K562 (cell line): ENCODE measurements at regions not wholly inside any gene's neighbourhood (a gene's known extent, or its start where the extent isn't known, plus 50 kb on each side); places are given as distances from the start of the nearest gene placed in this dataset.

Source experiments
- ARID1B ChIP-seq: fragments of 450-650 bp; IDR thresholded peaks from 2 replicates; pipeline ENCODE4 v1.6.1; 2016; ENCODE audit warnings: antibody characterized with exemption, mild to moderate bottlenecking, inconsistent platforms
- BCL6 ChIP-seq: fragments of 250-450 bp; sonication (Bioruptor Pico); IDR thresholded peaks from 2 replicates; pipeline ENCODE4 v1.4.0; 2020
- CREM ChIP-seq: IDR thresholded peaks from 2 replicates; pipeline ENCODE4 v1.6.1; 2014; ENCODE audit warnings: antibody characterized with exemption, low read depth
- GABPA ChIP-seq: fragments of 200-800 bp; sonication (Bioruptor generic); conservative IDR thresholded peaks from 2 replicates; pipeline ENCODE4 v1.6.1; 2016; ENCODE audit warnings: low read depth, missing genetic modification characterization, missing compliant biosample characterization
- HOMEZ ChIP-seq: fragments of 250-450 bp; sonication (Bioruptor Pico); IDR thresholded peaks from 2 replicates; pipeline ENCODE4 v1.4.0; 2020; ENCODE audit warnings: mild to moderate bottlenecking, moderate library complexity
- MGA ChIP-seq: fragments of 450-650 bp; IDR thresholded peaks from 2 replicates; pipeline ENCODE4 v1.6.1; 2016; ENCODE audit warnings: mild to moderate bottlenecking, moderate library complexity
- RFX5 ChIP-seq: IDR thresholded peaks from 2 replicates; pipeline ENCODE4 v1.6.1; 2011; ENCODE audit warnings: low read depth, mild to moderate bottlenecking, improper control_type of control experiment, low read length
- SETDB1 ChIP-seq: IDR thresholded peaks from one replicate; pipeline ENCODE4 v1.6.1; 2012; ENCODE audit warnings: low read length, control low read depth, inconsistent platforms
- SNIP1 ChIP-seq: fragments of 450-650 bp; IDR thresholded peaks from 2 replicates; pipeline ENCODE4 v1.7.1; 2017; ENCODE audit warnings: low read depth, mild to moderate bottlenecking
- SRF ChIP-seq, 2 experiments: fragments of 250-450, 450-650 bp in 1 of 2; sonication (Bioruptor Pico) in 1 of 2; sonication (generic) in 1 of 2; formaldehyde crosslinking; IDR thresholded peaks; 2 replicates each; pipeline versions ENCODE4 v1.5.0 to v1.5.1; 2020 to 2022; ENCODE audit warnings: mild to moderate bottlenecking in 1 of 2, missing genetic modification reagents in 1 of 2
- SUPT5H ChIP-seq: fragments of 450-650 bp; IDR thresholded peaks from 2 replicates; pipeline ENCODE4 v1.6.1; 2016
- TAF1 ChIP-seq: IDR thresholded peaks from 2 replicates; pipeline ENCODE4 v1.6.1; 2011; ENCODE audit warnings: mild to moderate bottlenecking, low read length, moderate library complexity; ENCODE audit not compliant: insufficient read depth, control insufficient read depth, severe bottlenecking; ENCODE audit errors: extremely low read depth
- TFAM ChIP-seq: fragments of 250-450 bp; sonication (Bioruptor Pico); conservative IDR thresholded peaks from 2 replicates; pipeline ENCODE4 v1.5.0; 2021; ENCODE audit warnings: mild to moderate bottlenecking, moderate library complexity
- ZBTB1 ChIP-seq: sonication (generic); formaldehyde crosslinking; IDR thresholded peaks from 2 replicates; pipeline ENCODE4 v1.8.1; 2023; ENCODE audit warnings: missing genetic modification reagents, low read depth, mild to moderate bottlenecking, borderline replicate concordance
- ZNF436 ChIP-seq: fragments of 250-450, 450-650 bp; sonication (Bioruptor Pico); formaldehyde crosslinking; IDR thresholded peaks from 2 replicates; pipeline ENCODE4 v1.7.0; 2020; ENCODE audit warnings: mild to moderate bottlenecking
- TF ChIP-seq, protein P1 (sequence below): fragments of 450-650 bp; formaldehyde crosslinking; IDR thresholded peaks from 2 replicates; pipeline ENCODE4 v1.4.0; 2020; ENCODE audit warnings: mild to moderate bottlenecking

DNA sequence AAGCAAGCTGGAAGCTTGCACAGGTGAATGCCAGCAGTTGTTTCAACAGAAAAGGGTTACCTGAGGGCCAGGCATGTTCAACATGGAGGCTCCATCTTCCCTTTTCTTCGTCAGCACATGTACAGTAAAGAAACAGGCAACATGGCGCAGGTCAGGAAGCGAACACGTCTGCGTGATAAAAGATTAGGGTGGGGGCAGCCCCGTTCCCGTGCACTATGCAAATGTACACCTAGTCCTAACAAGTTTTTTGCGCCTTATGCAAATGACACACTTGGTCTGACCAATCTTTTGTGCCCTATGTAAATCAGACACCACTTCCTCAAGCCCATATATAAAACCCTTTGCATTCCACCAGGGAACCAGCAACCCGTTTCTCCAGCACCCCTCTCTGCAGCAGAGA lies 452.1 kb upstream of the PTPRD start (continued):
- peak; percentile 57 for TF ChIP-seq MGA
- no peak for TF ChIP-seq ZNF436 (CRISPR knock-in tag)
- no peak for TF ChIP-seq ZBTB1 (CRISPR knock-in tag)
- TF ChIP-seq RFX5, result no peak
- no peak for TF ChIP-seq SNIP1
- peak; percentile 51; the same call in 1 of the 2 replicates for TF ChIP-seq SUPT5H
- no peak for TF ChIP-seq HOMEZ (CRISPR knock-in tag)
- TF ChIP-seq CREM, result peak; percentile 47; the same call in 1 of the 2 replicates
- TF ChIP-seq, protein P1, sequence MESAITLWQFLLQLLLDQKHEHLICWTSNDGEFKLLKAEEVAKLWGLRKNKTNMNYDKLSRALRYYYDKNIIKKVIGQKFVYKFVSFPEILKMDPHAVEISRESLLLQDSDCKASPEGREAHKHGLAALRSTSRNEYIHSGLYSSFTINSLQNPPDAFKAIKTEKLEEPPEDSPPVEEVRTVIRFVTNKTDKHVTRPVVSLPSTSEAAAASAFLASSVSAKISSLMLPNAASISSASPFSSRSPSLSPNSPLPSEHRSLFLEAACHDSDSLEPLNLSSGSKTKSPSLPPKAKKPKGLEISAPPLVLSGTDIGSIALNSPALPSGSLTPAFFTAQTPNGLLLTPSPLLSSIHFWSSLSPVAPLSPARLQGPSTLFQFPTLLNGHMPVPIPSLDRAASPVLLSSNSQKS, result no peak
- TF ChIP-seq TFAM (CRISPR knock-in tag), result no peak
- peak; percentile 32; the same call in 1 of the 2 replicates for TF ChIP-seq GABPA (tag)
- no peak for TF ChIP-seq SETDB1
- peak in 1 of 2 experiments; percentile 67; a peak in 2 of 4 replicates for TF ChIP-seq SRF (CRISPR knock-in tag; IDR thresholded peaks at IDR 0.05)
- TF ChIP-seq TAF1, result peak; percentile 65
- TF ChIP-seq BCL6 (CRISPR knock-in tag), result no peak
- no peak for TF ChIP-seq ARID1B
